Head of caudate nucleus (tissue), 42 donors: ENCODE measurements at regions not wholly inside any gene's neighbourhood (a gene's known extent, or its start where the extent isn't known, plus 50 kb on each side); places are given as distances from the start of the nearest gene placed in this dataset.
"Not testable (repeated sequence)": the region's sequence is repeated elsewhere in the genome, so short reads cannot be mapped to it uniquely, and the experiment has no call there.

Experiments used
- DNase-seq, 42 donors: peaks; one replicate each; pipeline versions ENCODE4 v3.0.0 to v3.0.0-alpha.2; 2020 to 2021; ENCODE audit warnings: mixed read lengths in 7 of 42
- intact Hi-C: fragments of 100-400 bp; cut with DNase I; formaldehyde crosslinking; loops from one replicate; pipeline ENCODE4 v1.15.0; 2022

DNA sequence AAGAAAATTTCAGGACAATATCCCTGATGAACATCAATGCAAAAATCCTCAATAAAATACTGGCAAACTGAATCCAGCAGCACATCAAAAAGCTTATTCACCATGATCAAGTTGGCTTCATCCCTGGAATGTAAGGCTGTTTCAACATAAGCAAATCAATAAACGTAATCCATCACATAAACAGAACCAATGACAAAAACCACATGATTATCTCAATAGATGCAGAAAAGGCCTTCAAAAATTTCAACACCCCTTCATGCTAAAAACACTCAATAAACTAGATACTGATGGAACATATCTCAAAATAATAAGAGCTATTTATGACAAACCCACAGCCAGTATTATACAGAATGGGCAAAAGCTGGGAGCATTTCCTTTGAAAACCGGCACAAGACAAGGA lies 177.7 kb downstream of the PCDH18 start:
- DNase-seq, intact Hi-C loops: not testable (repeated sequence)

DNA sequence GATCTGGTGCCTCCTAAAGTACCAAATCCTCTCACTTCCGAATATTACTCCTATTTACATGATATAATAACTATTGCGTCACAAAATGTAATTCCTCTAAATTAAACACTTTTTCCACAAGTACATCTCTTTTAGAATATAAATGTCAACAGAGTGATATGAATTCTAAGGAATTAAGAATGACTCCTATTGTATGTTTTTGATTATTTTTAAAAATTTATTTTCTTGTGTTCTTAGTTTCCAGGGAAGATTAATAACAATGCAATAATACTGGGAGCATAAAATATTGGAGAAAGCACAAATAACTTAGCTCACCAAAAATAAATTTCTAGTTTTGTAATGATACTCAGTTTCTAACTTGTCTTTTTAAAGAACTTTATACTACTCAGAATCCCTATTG lies 184.9 kb downstream of the PCDH18 start:
- DNase-seq, result no peak
- intact Hi-C loops, result no loop called here

DNA sequence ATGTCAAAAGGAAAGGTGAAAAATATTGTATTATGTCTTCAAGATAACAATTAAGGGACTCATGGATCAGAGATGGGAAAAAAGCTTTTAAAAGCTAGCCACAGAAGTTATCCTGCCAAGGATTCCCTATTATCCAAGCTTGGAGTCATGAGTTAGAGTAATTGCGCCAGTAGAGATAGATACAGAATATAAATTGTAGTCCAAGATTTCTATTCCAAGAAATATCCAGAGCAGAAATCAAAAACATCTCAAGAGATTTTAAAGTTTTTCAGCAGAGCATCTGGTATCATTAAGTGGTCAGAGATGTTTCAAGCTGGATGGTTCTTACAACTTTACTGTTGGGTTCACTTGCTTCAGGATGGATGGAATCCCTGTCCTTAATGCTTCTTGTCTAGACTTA lies 186.7 kb downstream of the PCDH18 start:
- intact Hi-C loops, result no loop called here
- no peak for DNase-seq

DNA sequence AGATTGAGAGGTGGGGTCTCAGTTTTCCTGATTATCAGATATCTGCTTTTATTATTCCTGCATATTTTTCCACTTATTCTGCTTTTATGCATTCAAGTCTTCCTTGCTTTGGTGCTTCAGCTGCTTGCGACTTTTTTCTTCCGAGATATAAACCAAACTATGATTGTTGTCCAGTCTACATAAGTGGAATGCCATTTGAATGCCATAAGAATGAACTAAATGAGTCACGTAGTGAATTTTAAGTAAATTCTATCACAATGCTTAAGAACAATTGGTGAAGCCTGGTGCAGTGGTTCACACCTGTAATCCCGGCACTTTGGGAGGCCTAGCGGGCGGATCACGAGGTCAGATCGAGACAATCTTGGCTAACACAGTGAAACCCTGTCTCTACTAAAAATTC lies 189.1 kb downstream of the PCDH18 start:
- DNase-seq, result no peak
- intact Hi-C loops, result no loop called here

DNA sequence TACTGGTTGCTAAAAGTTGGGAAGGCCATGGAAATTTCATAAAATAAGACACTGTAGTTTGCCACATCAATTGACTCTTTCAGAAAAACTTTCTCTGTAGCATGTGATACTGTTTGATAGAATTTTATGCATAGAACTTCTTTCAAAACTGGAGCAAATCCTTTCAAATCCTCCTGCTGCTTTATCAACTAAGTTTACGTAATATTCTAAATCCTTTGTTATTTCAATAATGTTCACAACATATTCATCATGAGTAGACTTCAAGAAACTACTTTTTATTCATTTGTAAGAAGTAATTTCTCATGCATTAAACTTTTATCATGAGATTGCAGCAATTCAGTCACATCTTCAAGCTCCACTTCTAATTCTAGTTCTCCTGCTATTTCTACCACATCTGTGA lies 199.3 kb downstream of the PCDH18 start:
- intact Hi-C loops, result no loop called here
- no peak for DNase-seq

GRCh38 chr4:137312257-137312656 lies 220.0 kb downstream of the PCDH18 start:
- DNase-seq, result no peak
- intact Hi-C loops, result no loop called here

GRCh38 chr4:137310593-137311490 lies 221.5 kb downstream of the PCDH18 start:
- intact Hi-C loops, result no loop called here
- DNase-seq, result no peak

GRCh38 chr4:137310166-137310565 lies 222.1 kb downstream of the PCDH18 start:
- intact Hi-C loops, result no loop called here
- no peak for DNase-seq

GRCh38 chr4:137309424-137309823 lies 222.9 kb downstream of the PCDH18 start:
- DNase-seq, result no peak

DNA sequence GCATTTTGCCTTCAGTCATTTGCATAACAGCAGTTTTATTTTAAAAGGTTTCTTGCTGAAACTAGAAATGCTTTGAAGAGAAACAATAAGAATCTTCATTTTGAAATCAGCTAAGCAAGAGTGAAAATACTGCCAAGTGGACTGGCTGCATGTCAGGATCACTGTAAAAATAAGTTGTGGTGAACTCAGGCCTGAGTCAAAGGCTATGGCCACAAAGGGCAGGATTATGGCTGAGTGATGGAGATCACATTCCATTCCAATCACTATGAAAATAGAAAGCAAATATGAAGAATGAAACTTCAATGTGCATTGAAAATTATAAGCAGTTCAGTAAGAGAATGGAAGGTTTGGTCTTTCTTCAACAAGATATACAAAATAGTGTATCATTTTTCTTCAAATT lies 224.5 kb downstream of the PCDH18 start:
- no peak for DNase-seq

More at GRCh38 chr4:137309424-137309823, 222.9 kb downstream of the PCDH18 start:
- intact Hi-C loops, result no loop called here

DNA sequence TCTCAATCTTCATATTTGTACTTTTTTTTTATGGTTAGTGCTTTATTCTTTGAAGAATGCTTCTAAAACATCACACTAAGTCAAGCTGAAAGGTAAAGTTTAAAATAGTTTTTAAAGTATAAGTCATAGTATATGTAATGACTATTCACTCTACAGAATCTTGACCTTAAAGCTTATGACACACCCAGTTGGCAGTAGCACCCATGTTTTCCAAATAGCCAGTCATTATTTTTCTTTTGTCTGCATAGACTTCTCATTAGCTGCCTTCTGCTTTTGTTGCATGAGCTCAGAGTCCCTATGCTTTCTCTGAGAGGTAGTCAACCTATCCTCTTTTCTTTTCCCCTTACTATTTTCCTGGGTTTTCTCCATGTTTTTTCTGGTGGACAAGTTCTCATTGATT lies 231.5 kb downstream of the PCDH18 start:
- DNase-seq, result no peak
- intact Hi-C loops, result no loop called here

More for the DNA sequence above, 224.5 kb downstream of the PCDH18 start:
- intact Hi-C loops, result no loop called here

DNA sequence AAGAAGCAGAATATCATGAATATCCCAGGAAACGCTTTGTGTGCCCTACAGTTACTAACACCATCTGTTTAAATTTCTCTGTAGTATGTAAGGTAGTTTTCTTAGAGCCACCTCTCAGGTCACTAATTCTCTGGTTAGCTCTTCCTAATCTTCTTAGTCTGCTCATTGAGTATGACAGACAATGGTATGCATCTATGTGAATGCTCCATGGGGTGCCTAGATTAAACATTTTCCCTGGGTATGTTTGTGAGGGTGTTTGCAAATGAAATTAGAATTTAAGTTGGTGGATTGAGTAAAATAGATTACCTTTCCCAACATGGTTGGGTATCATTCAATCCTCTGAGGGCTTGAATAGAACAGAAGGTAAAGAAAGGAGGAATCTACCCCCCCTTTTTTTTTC lies 233.0 kb downstream of the PCDH18 start:
- intact Hi-C loops, result no loop called here
- no peak for DNase-seq

DNA sequence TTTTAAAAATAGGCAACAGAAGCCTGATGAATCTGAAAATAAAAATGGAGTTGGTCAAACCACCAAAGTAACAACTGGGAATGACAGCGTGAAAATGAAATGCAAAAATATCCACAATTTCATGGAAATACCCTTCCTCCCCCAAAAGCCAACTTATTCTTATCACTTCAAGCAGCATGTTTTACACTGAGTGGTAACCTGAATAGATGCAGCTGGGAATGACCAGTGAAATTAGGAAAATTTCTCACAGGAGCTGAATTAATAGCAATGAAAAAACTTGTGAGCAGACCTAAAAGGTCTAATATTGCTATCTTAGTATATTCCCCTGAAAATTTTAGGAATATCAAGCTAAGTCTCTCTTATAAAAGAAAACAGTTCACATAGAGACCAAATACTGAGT lies 239.0 kb downstream of the PCDH18 start:
- DNase-seq, result no peak
- intact Hi-C loops, result no loop called here

- no peak for DNase-seq
- intact Hi-C loops, result no loop called here
Observed at GRCh38 chr4:137283737-137284136, 248.6 kb downstream of the PCDH18 start.

DNA sequence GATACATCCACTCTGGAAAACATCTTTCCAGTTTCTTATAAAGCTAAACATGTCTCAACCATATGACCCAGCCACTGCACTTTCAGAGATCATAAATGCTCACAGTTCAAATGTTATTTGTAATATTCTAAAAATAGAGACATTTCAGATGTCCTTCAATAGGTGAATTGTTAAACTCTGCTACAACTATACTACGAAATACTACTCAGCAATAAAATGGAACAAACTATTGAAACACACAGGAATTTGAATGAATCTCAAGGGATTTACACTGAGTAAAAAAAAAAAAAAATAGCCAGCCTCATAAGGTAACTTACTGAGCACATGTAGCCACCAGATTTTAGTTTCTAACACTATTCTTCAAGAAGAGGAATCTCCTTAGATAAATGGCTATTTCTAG lies 253.9 kb downstream of the PCDH18 start:
- no peak for DNase-seq
- intact Hi-C loops, result no loop called here

DNA sequence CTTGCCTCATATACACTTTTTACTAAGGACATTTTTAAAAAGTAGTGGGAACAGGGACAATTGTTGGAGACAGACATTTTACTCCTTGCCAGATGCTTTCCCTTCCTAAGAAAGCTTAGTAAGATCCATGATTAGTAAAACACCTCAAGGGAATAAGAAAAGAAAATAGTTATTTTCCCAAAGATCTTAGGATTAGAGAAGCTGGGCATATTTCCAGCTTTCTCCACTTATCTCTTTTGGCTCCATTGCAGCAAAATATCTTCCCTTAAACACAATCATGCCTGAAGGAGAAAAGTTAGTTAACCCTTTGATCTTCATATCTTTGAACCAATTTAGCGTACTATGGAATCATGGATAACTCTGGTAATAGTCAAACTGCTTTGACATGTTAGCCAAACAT lies 257.9 kb downstream of the PCDH18 start:
- intact Hi-C loops, result no loop called here
- no peak for DNase-seq

DNA sequence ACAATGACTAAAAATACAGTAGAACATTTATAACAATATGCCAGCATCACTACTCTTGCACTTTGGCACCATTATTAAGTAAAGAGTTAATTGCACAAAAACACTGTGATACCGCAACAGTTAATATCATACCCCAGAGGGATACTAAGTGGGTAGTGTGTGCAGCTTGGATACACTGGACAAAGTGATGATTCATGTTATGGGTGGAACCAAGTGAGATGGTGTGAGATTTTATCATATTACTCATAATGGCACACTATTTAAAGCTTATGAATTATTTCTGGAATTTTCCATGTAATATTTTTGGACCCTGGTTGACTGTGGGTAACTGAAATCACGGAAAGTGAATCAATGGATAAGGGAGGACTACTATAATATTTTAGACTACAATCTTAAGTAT lies 265.3 kb downstream of the PCDH18 start:
- intact Hi-C loops, result no loop called here
- DNase-seq, result no peak

DNA sequence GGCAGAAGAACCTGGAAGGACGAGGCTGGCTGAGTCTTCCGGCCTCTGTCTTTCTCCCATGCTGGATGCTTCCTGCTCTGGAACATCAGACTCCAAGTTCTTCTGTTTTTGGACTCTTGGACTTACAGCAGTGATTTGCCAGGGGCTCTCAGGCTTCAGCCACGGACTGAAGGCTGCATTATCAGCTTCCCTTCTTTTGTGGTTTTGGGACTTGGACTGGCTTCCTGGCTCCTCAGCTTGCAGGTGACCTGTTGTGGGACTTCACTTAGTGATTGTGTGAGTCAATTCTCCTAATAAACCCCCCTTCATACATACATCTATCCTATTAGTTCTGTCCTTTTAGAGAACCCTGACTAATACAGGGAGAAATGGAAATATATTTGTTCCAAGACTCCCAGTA lies 265.8 kb downstream of the PCDH18 start:
- intact Hi-C loops, result no loop called here

GRCh38 chr4:137263206-137263605 lies 269.1 kb downstream of the PCDH18 start:
- no peak for DNase-seq
- intact Hi-C loops, result no loop called here

More for the DNA sequence above, 265.8 kb downstream of the PCDH18 start:
- no peak for DNase-seq

- no peak for DNase-seq
- intact Hi-C loops, result no loop called here
Observed at GRCh38 chr4:137253949-137254348, 278.3 kb downstream of the PCDH18 start.

DNA sequence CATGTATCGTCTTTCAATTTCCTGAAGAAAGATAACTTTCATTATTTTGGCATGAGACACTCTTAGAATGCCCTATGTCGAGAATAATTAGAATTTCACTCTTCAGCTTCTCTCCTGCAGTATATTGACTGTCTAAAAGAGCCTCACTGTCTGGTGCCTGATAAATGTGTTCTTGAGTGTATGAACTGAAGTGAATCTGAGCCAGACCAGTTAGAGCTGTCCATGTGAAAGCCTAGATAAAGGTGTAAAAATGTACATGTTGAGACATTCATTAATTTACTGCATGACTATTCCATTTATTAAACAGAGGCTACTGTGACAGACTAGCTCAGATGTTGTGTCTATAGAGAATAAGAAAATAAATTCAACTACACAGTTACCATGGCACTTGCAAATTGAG lies 283.2 kb downstream of the PCDH18 start:
- intact Hi-C loops, result no loop called here
- DNase-seq, result no peak
